GM12872 (cell line): ENCODE measurements at regions not wholly inside any gene's neighbourhood (a gene's known extent, or its start where the extent isn't known, plus 50 kb on each side); places are given as distances from the start of the nearest gene placed in this dataset.

ENCODE experiments used
- TF ChIP-seq, protein P1 (sequence below): IDR thresholded peaks from 3 replicates; pipeline ENCODE4 v1.5.1; 2011; ENCODE audit warnings: low read depth, mild to moderate bottlenecking, low read length, moderate library complexity; ENCODE audit not compliant: insufficient read depth

DNA sequence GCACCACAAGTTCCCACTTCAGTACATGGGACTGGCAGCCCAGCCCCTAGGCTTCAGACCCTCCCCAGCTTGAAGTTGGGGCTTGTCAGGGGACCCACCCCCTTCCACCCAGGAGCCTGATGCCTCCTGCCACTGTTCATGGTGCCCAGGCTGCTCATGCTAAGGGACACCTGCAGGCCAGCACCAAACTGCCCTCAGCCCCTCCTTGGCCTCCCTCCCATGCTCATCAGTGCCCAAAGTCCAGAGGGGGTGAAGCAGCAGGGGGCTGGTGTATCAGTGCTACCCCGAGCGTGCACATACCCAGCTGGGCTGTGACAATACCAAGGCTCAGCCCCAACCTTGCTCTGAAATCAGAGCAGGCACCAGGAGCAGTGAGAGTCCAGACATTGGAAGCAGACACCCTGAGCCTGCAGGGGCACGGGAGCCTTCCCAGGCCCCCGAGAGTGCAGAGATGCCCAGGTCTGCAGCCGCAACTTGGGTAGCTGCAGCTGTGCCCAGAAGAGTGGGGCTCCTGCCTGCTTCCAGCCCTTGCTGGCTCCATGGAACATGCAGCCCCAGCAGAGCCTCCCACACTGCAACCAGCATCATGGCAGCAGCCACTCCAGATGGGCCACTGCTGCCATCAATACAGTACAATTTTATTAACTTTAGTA is 79.0 kb downstream of the MTERF1 start:
- TF ChIP-seq, protein P1, sequence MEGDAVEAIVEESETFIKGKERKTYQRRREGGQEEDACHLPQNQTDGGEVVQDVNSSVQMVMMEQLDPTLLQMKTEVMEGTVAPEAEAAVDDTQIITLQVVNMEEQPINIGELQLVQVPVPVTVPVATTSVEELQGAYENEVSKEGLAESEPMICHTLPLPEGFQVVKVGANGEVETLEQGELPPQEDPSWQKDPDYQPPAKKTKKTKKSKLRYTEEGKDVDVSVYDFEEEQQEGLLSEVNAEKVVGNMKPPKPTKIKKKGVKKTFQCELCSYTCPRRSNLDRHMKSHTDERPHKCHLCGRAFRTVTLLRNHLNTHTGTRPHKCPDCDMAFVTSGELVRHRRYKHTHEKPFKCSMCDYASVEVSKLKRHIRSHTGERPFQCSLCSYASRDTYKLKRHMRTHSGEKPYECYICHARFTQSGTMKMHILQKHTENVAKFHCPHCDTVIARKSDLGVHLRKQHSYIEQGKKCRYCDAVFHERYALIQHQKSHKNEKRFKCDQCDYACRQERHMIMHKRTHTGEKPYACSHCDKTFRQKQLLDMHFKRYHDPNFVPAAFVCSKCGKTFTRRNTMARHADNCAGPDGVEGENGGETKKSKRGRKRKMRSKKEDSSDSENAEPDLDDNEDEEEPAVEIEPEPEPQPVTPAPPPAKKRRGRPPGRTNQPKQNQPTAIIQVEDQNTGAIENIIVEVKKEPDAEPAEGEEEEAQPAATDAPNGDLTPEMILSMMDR = no peak

GRCh38 chr7:91811236-91811635 is 69.3 kb downstream of the MTERF1 start:
- TF ChIP-seq, protein P1 = no peak

DNA sequence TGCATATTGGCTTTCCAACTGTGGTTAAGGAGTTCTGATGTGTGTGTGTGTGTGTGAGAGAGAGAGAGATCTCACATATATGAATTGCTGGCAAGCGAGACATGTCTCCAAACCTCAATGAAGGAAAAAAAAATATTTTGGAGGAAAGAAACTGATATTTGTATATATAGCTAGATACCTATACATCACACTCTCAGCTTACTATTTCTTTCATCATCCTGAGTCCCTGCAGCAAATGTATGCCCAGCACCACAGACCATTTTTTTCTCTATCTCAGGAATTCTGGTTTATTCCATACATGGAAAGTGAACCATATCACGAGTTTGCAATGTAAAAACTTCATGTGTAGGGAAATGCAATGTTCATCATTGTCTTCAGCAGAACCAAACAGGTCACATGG is 68.9 kb downstream of the MTERF1 start:
- TF ChIP-seq, protein P1 = no peak

DNA sequence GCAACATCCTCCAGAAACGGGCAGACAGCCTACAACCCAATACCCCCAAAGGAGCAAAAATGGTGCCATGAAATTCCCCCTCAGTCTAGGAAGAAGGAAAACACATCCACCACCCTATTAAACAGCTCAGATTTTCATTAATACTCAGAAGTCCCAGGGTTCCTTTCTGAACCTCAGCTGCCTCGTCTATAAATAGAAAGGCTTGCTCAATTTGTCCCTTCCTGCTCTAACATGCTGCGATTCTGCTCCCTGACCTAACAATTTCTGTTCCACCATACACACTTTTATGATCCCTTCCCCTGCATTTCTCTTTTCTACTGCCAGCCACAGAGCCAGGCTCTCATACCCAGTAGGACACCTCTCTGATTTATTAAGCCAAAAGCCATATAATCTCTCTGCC is 68.1 kb downstream of the MTERF1 start:
- TF ChIP-seq, protein P1 = no peak

- TF ChIP-seq, protein P1 = no peak
Observed at GRCh38 chr7:91814189-91814588, 66.3 kb downstream of the MTERF1 start.
